ENCODE measurements at regions not wholly inside any gene's neighbourhood (a gene's known extent, or its start where the extent isn't known, plus 50 kb on each side); places are given as distances from the start of the nearest gene placed in this dataset.

DNA sequence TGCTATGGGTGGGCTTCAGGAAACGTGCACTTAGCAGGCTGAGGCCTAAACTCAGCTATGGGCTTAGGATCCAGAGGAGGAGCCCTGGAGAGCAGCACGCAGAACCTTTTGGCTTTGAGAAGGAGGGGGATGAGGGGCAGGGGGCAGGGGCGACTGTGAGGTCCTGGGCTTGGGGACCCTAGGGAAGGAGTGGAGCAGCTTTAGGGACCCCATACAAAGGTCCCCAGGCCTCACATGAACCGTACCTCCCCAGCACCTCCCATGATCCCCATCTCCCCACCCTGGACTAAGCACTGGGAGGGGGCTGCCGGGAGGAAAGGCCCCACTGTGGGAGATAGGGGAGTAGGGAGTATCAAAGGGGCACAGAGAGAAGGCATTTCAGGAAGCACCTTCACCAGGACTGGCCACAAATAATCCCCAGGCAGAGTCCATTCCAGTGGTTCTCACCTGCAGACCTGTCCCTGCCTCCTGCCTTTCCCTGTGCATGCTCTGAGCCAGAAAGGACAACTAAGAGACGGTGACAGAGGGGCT lies 62.0 kb upstream of the KLF13 start:
- no peak for DNase-seq (ENCODE audit: extremely low read depth, low read depth)
- TF ChIP-seq, protein P1, sequence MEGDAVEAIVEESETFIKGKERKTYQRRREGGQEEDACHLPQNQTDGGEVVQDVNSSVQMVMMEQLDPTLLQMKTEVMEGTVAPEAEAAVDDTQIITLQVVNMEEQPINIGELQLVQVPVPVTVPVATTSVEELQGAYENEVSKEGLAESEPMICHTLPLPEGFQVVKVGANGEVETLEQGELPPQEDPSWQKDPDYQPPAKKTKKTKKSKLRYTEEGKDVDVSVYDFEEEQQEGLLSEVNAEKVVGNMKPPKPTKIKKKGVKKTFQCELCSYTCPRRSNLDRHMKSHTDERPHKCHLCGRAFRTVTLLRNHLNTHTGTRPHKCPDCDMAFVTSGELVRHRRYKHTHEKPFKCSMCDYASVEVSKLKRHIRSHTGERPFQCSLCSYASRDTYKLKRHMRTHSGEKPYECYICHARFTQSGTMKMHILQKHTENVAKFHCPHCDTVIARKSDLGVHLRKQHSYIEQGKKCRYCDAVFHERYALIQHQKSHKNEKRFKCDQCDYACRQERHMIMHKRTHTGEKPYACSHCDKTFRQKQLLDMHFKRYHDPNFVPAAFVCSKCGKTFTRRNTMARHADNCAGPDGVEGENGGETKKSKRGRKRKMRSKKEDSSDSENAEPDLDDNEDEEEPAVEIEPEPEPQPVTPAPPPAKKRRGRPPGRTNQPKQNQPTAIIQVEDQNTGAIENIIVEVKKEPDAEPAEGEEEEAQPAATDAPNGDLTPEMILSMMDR (IDR thresholded peaks at IDR 0.05; ENCODE audit: low read depth, low read length), result no peak

GRCh38 chr15:31265090-31265870 lies 61.4 kb upstream of the KLF13 start:
- DNase-seq (ENCODE audit: extremely low read depth, low read depth), result no peak
- TF ChIP-seq, protein P1 (IDR thresholded peaks at IDR 0.05; ENCODE audit: low read depth, low read length), result no peak

- TF ChIP-seq, protein P1 (IDR thresholded peaks at IDR 0.05; ENCODE audit: low read depth, low read length), result no peak
- DNase-seq (ENCODE audit: extremely low read depth, low read depth), result no peak
Measured at GRCh38 chr15:31265871-31266711, 60.5 kb upstream of the KLF13 start.

- TF ChIP-seq, protein P1 (IDR thresholded peaks at IDR 0.05; ENCODE audit: low read depth, low read length), result no peak
- DNase-seq (ENCODE audit: extremely low read depth, low read depth), result no peak
Measured at GRCh38 chr15:31266712-31267111, 59.9 kb upstream of the KLF13 start.

GRCh38 chr15:31267161-31268107 lies 59.2 kb upstream of the KLF13 start:
- DNase-seq (ENCODE audit: extremely low read depth, low read depth), result no peak
- TF ChIP-seq, protein P1 (IDR thresholded peaks at IDR 0.05; ENCODE audit: low read depth, low read length), result no peak

DNA sequence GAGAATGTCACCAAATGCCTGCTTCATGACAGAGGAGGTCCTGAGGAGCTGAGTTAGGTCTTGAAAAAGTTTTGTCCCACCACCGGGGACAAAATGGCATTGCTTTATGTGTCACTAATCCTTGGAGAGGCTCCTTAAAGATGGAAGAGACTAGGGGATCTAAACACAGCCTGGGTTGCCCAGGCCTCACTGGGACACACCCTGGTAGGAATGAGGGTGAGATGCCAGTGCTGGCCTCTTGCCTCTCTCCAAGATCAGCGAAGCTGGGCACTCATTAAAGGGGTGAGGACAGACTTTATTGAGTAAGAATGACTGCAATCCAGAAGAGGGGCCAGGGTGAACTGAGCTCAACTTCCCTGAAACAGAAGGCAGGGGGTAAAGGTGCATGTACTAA lies 58.5 kb upstream of the KLF13 start:
- TF ChIP-seq, protein P1 (IDR thresholded peaks at IDR 0.05; ENCODE audit: low read depth, low read length), result no peak

More for the DNA sequence above, 58.5 kb upstream of the KLF13 start:
- DNase-seq (ENCODE audit: extremely low read depth, low read depth), result no peak

All from AG09319 (cell line).